ENCODE measurements at regions not wholly inside any gene's neighbourhood (a gene's known extent, or its start where the extent isn't known, plus 50 kb on each side); places are given as distances from the start of the nearest gene placed in this dataset.

DNA sequence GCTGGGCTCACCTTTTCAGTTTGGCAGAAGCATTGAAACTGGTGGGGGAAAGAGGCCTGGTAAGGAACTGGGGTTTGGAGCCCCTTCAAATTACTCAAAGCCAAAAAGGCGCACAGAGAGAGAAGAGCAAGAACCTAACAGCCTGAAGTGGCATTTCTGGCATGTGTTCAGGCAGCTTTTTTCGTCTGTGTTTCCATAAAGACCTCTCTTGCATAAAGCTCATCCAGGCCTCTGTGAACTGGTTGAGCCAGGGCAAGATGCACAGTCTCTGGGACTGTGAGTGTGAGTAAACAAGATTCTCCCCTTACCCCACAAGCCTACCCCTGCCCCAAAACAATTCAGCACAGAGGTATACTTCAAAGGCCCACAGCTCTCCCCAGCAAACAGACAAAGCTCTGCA, 167.8 kb downstream of the QRSL1 start:
- no peak overlapping the region for H2AFZ ChIP-seq (replicated peaks)
- H3F3A ChIP-seq (ENCODE audit: low read depth) = no peaks in the 10 kb centered on the region
- H3K4me2 ChIP-seq = no peak overlapping the region
- H3K4me1 Mint-ChIP-seq = peaks cover 35% of the 10 kb centered on the region
- no peak for DNase-seq (ENCODE audit: low spot score)
- no peaks in the 10 kb centered on the region for H3K36me3 Mint-ChIP-seq
- no peak overlapping the region for H3K27ac ChIP-seq
- no peaks in the 10 kb centered on the region for H3K27me3 ChIP-seq
- no peaks in the 10 kb centered on the region for H3K9me3 ChIP-seq (ENCODE audit: low read depth)
- H3K27me3 Mint-ChIP-seq (ENCODE audit: insufficient read depth, low read depth) = no peaks in the 10 kb centered on the region
- no peak overlapping the region for H3K4me3 Mint-ChIP-seq
- peaks cover 11% of the 10 kb centered on the region for H3K4me1 ChIP-seq
- H3K4me3 ChIP-seq = no peak overlapping the region
- no peak overlapping the region for H3K9ac ChIP-seq
- H3K9me3 Mint-ChIP-seq = no peaks in the 10 kb centered on the region
- no peaks in the 10 kb centered on the region for H3K36me3 ChIP-seq
- TF ChIP-seq EZH2 (IDR thresholded peaks at IDR 0.05) (no peak), EZH2phosphoT487 (IDR thresholded peaks at IDR 0.05) (no peak)
- TF ChIP-seq, protein P1, sequence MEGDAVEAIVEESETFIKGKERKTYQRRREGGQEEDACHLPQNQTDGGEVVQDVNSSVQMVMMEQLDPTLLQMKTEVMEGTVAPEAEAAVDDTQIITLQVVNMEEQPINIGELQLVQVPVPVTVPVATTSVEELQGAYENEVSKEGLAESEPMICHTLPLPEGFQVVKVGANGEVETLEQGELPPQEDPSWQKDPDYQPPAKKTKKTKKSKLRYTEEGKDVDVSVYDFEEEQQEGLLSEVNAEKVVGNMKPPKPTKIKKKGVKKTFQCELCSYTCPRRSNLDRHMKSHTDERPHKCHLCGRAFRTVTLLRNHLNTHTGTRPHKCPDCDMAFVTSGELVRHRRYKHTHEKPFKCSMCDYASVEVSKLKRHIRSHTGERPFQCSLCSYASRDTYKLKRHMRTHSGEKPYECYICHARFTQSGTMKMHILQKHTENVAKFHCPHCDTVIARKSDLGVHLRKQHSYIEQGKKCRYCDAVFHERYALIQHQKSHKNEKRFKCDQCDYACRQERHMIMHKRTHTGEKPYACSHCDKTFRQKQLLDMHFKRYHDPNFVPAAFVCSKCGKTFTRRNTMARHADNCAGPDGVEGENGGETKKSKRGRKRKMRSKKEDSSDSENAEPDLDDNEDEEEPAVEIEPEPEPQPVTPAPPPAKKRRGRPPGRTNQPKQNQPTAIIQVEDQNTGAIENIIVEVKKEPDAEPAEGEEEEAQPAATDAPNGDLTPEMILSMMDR (IDR thresholded peaks at IDR 0.05) = no peak
- H4K20me1 ChIP-seq (ENCODE audit: low read depth) = no peaks in the 10 kb centered on the region
- H3K27ac Mint-ChIP-seq = no peak overlapping the region
- H3K79me2 ChIP-seq (ENCODE audit: low read depth) = no peaks in the 10 kb centered on the region

DNA sequence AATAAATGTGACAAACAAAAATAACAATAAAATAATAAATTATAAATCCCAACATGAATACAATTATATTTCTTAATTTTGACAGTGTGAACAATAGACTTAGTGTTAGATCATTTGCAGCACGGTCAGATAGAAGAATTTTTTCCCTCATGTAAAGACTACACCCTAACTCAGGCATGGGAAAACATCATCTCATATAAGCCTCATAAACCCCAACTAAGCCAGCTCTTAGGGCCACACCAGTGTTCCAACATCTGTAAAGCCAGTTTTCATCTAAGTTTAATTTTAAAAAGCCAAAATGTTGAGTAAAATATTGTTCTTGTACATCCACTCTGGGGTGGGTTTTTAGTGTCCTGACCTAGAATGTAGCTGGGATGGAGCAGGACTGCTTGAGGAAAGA, 167.4 kb downstream of the QRSL1 start:
- H4K20me1 ChIP-seq (ENCODE audit: low read depth) = no peaks in the 10 kb centered on the region
- H2AFZ ChIP-seq (replicated peaks) = no peak overlapping the region
- Mint-ChIP-seq H3K9me3 (no peaks in the 10 kb centered on the region), H3K27me3 (ENCODE audit: insufficient read depth, low read depth) (no peaks in the 10 kb centered on the region), H3K36me3 (no peaks in the 10 kb centered on the region), H3K4me3 (no peak overlapping the region), H3K4me1 (peaks cover 31% of the 10 kb centered on the region), H3K27ac (no peak overlapping the region)
- H3K9me3 ChIP-seq (ENCODE audit: low read depth) = no peaks in the 10 kb centered on the region
- no peaks in the 10 kb centered on the region for H3K79me2 ChIP-seq (ENCODE audit: low read depth)
- no peaks in the 10 kb centered on the region for H3K36me3 ChIP-seq
- H3K4me3 ChIP-seq = no peak overlapping the region
- H3K27ac ChIP-seq = no peak overlapping the region
- no peaks in the 10 kb centered on the region for H3K27me3 ChIP-seq
- H3K4me1 ChIP-seq = peaks cover 11% of the 10 kb centered on the region
- TF ChIP-seq EZH2phosphoT487 (IDR thresholded peaks at IDR 0.05) = no peak
- TF ChIP-seq, protein P1 (IDR thresholded peaks at IDR 0.05) = no peak
- no peak for DNase-seq (ENCODE audit: low spot score)
- H3F3A ChIP-seq (ENCODE audit: low read depth) = no peaks in the 10 kb centered on the region
- no peak overlapping the region for H3K4me2 ChIP-seq
- no peak overlapping the region for H3K9ac ChIP-seq

DNA sequence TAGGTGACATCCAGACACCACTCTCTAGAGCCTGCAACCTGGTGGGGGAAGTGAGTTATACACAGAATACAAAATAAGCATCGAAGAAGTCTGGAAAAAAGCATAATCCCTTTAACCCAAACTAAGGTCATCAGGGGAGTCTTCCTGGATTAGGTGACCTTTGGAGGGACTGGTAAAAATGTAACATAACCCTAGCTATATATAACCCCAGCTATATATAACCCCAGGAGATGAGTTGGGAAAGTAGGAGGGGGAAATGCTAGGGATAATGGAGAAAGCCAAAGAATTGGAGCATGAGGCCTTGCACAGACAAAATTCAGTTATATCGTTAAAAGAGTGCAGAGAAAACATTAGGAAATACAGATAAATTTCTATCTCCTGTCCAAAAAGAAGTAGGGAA, 164.8 kb downstream of the QRSL1 start:
- Mint-ChIP-seq H3K4me1 (peaks cover 12% of the 10 kb centered on the region), H3K36me3 (no peaks in the 10 kb centered on the region), H3K4me3 (no peak overlapping the region), H3K9me3 (no peaks in the 10 kb centered on the region), H3K27ac (no peak overlapping the region), H3K27me3 (ENCODE audit: insufficient read depth, low read depth) (peaks cover 3% of the 10 kb centered on the region)
- Histone ChIP-seq H3K4me1 (no peaks in the 10 kb centered on the region), H3K4me2 (no peak overlapping the region), H3K4me3 (no peak overlapping the region), H3F3A (ENCODE audit: low read depth) (no peaks in the 10 kb centered on the region), H3K36me3 (no peaks in the 10 kb centered on the region), H3K27me3 (no peaks in the 10 kb centered on the region), H3K27ac (no peak overlapping the region), H3K79me2 (ENCODE audit: low read depth) (no peaks in the 10 kb centered on the region), H3K9ac (no peak overlapping the region), H4K20me1 (ENCODE audit: low read depth) (no peaks in the 10 kb centered on the region), H3K9me3 (ENCODE audit: low read depth) (no peaks in the 10 kb centered on the region), H2AFZ (replicated peaks) (no peak overlapping the region)
- no peak for TF ChIP-seq EZH2 (IDR thresholded peaks at IDR 0.05)
- TF ChIP-seq, protein P1 (IDR thresholded peaks at IDR 0.05) = no peak
- TF ChIP-seq EZH2phosphoT487 (IDR thresholded peaks at IDR 0.05) = no peak
- DNase-seq (ENCODE audit: low spot score) = no peak

Data from neural progenitor cell (in vitro differentiated cells).